PC-9 (cell line): ENCODE measurements at regions not wholly inside any gene's neighbourhood (a gene's known extent, or its start where the extent isn't known, plus 50 kb on each side); places are given as distances from the start of the nearest gene placed in this dataset.

Experiments
- BruUV-seq: library from RNA; stranded (reverse); fragments of 400-500 nt; replicated peaks from 2 replicates; lab custom pipeline; 2021; lab: Mats Ljungman, UMichigan
- CTCF ChIA-PET: fragments of 300-600 bp; sonication (Branson Sonifier 250); formaldehyde crosslinking; loops from one replicate; lab custom pipeline; 2022; ENCODE audit warnings: antibody characterized with exemption; lab: Charles Lee
- POLR2A ChIA-PET: fragments of 300-600 bp; sonication (Branson Sonifier 250); formaldehyde crosslinking; loops from one replicate; lab custom pipeline; 2022; ENCODE audit warnings: antibody characterized with exemption; ENCODE audit not compliant: unreplicated experiment; lab: Charles Lee
- DNase-seq, 2 experiments: peaks; one replicate each; pipeline versions ENCODE4 v3.0.0 to v3.0.0-alpha.2; 2015 to 2022; ENCODE audit warnings: mixed read lengths in 1 of 2
- H2AFZ ChIP-seq: fragments of 200-600 bp; sonication (generic); 2 replicates; pipeline ENCODE4 v1.8.1; 2017; ENCODE audit warnings: antibody characterized with exemption
- H3F3A ChIP-seq: fragments of 200-600 bp; sonication (generic); 2 replicates; pipeline ENCODE4 v1.8.1; 2017; ENCODE audit warnings: antibody characterized with exemption, mild to moderate bottlenecking, low read depth; ENCODE audit not compliant: insufficient read depth
- H3K27ac ChIP-seq: fragments of 200-600 bp; sonication (generic); 2 replicates; pipeline ENCODE4 v1.6.1; 2016; ENCODE audit warnings: mixed run types
- H3K27me3 ChIP-seq: fragments of 200-600 bp; sonication (generic); 2 replicates; pipeline ENCODE4 v1.6.1; 2016; ENCODE audit warnings: low read depth, mixed run types; ENCODE audit not compliant: insufficient read depth
- H3K36me3 ChIP-seq: fragments of 200-600 bp; sonication (generic); 2 replicates; pipeline ENCODE4 v1.6.1; 2016; ENCODE audit warnings: low read depth, mixed run types
- H3K4me1 ChIP-seq: fragments of 200-600 bp; sonication (generic); replicated peaks from 2 replicates; pipeline ENCODE4 v1.6.1; 2016; ENCODE audit warnings: mixed run types; ENCODE audit not compliant: insufficient read depth
- H3K4me2 ChIP-seq: fragments of 200-600 bp; sonication (generic); 2 replicates; pipeline ENCODE4 v1.6.1; 2017; ENCODE audit warnings: mixed run types
- H3K4me3 ChIP-seq: fragments of 200-600 bp; sonication (generic); 2 replicates; pipeline ENCODE4 v1.6.1; 2016; ENCODE audit warnings: mixed run types
- H3K79me2 ChIP-seq: fragments of 200-600 bp; sonication (generic); 2 replicates; pipeline ENCODE4 v1.6.1; 2017; ENCODE audit warnings: low read depth, mixed run types
- H3K9me2 ChIP-seq: fragments of 200-600 bp; sonication (generic); 2 replicates; pipeline ENCODE4 v1.8.1; 2017; ENCODE audit warnings: mild to moderate bottlenecking; ENCODE audit not compliant: insufficient read depth
- H3K9me3 ChIP-seq: fragments of 200-600 bp; sonication (generic); 2 replicates; pipeline ENCODE4 v1.8.1; 2016; ENCODE audit warnings: low read depth; ENCODE audit not compliant: insufficient read depth
- H4K20me1 ChIP-seq: fragments of 200-600 bp; sonication (generic); 2 replicates; pipeline ENCODE4 v1.8.1; 2017; ENCODE audit not compliant: insufficient read depth
- CTCF ChIP-seq: fragments of 200-600 bp; sonication (generic); conservative IDR thresholded peaks from 2 replicates; pipeline ENCODE4 v1.6.1; 2017; ENCODE audit warnings: mixed run types, antibody characterized with exemption, mild to moderate bottlenecking, moderate library complexity
- EZH2 ChIP-seq: fragments of 200-600 bp; sonication (generic); IDR thresholded peaks from 2 replicates; pipeline ENCODE4 v1.8.0; 2017; ENCODE audit warnings: antibody characterized with exemption, low read depth
- intact Hi-C: fragments of 100-400 bp; cut with micrococcal nuclease; formaldehyde crosslinking; loops from one replicate; pipeline ENCODE4 v1.10.0; 2022; ENCODE audit not compliant: unreplicated experiment

- Histone ChIP-seq H3K27me3 (no peaks in the 10 kb centered on the region), H3K9me3 (no peaks in the 10 kb centered on the region), H3K4me2 (no peak overlapping the region), H3K27ac (no peak overlapping the region), H2AFZ (no peak overlapping the region), H3K9me2 (no peaks in the 10 kb centered on the region; the same call in 1 of the 2 replicates), H3K4me1 (no peaks in the 10 kb centered on the region), H3K79me2 (no peaks in the 10 kb centered on the region), H3K4me3 (no peak overlapping the region), H3F3A (no peaks in the 10 kb centered on the region), H3K36me3 (no peaks in the 10 kb centered on the region), H4K20me1 (no peaks in the 10 kb centered on the region)
- CTCF ChIA-PET: no interaction called here
- POLR2A ChIA-PET: no interaction called here
- TF ChIP-seq CTCF: no peak
- TF ChIP-seq EZH2: no peak
- no peak for DNase-seq
- intact Hi-C loops: no loop called here
- no TSS peak for BruUV-seq
These were observed 419.0 kb upstream of the CDH11 start for GRCh38 chr16:65540901-65541300.

GRCh38 chr16:65538976-65539375 lies 417.1 kb upstream of the CDH11 start:
- Histone ChIP-seq H3K36me3 (no peaks in the 10 kb centered on the region), H2AFZ (no peak overlapping the region), H3K79me2 (no peaks in the 10 kb centered on the region), H3K27ac (no peak overlapping the region), H3K9me3 (no peaks in the 10 kb centered on the region), H3K27me3 (no peaks in the 10 kb centered on the region), H3F3A (no peaks in the 10 kb centered on the region), H3K4me3 (no peak overlapping the region), H3K4me1 (no peaks in the 10 kb centered on the region), H3K4me2 (no peak overlapping the region), H3K9me2 (no peaks in the 10 kb centered on the region; the same call in 1 of the 2 replicates), H4K20me1 (no peaks in the 10 kb centered on the region)
- intact Hi-C loops: no loop called here
- DNase-seq: no peak
- CTCF ChIA-PET: no interaction called here
- no TSS peak for BruUV-seq
- POLR2A ChIA-PET: no interaction called here
- TF ChIP-seq CTCF (no peak), EZH2 (no peak)

GRCh38 chr16:65537336-65537735 lies 415.5 kb upstream of the CDH11 start:
- no peaks in the 10 kb centered on the region for H3K4me1 ChIP-seq
- no peaks in the 10 kb centered on the region for H3K9me3 ChIP-seq
- H3K27ac ChIP-seq: no peak overlapping the region
- no peaks in the 10 kb centered on the region for H3F3A ChIP-seq
- no TSS peak for BruUV-seq
- DNase-seq: no peak
- no peaks in the 10 kb centered on the region for H3K27me3 ChIP-seq
- H3K4me3 ChIP-seq: no peak overlapping the region
- H3K36me3 ChIP-seq: no peaks in the 10 kb centered on the region
- no peaks in the 10 kb centered on the region for H3K79me2 ChIP-seq
- intact Hi-C loops: no loop called here
- H4K20me1 ChIP-seq: no peaks in the 10 kb centered on the region; the same call in 1 of the 2 replicates
- no peak for TF ChIP-seq EZH2
- TF ChIP-seq CTCF: no peak
- POLR2A ChIA-PET: no interaction called here
- no peak overlapping the region for H3K4me2 ChIP-seq
- H2AFZ ChIP-seq: no peak overlapping the region
- H3K9me2 ChIP-seq: no peaks in the 10 kb centered on the region; the same call in 1 of the 2 replicates
- CTCF ChIA-PET: no interaction called here
